ENCODE measurements at regions not wholly inside any gene's neighbourhood (a gene's known extent, or its start where the extent isn't known, plus 50 kb on each side); places are given as distances from the start of the nearest gene placed in this dataset.

- no peak for TF ChIP-seq POLR2A (IDR thresholded peaks at IDR 0.05)
- Histone ChIP-seq H3K27me3 (no peaks in the 10 kb centered on the region), H3K9me3 (no peaks in the 10 kb centered on the region), H3K27ac (no peak overlapping the region), H3K36me3 (no peaks in the 10 kb centered on the region), H3K4me3 (no peak overlapping the region), H3K4me1 (no peaks in the 10 kb centered on the region)
- intact Hi-C loops (cut with DNase I) = no loop called here
- no peak for DNase-seq
- WGBS, 2 donors = 19 to 45% methylated on average over 3 of the region's 3 CpGs
These were observed 455.6 kb downstream of the HS3ST3B1 start for GRCh38 chr17:14756479-14756878.

GRCh38 chr17:14755002-14755401 is 454.1 kb downstream of the HS3ST3B1 start:
- no peak for DNase-seq
- no peak overlapping the region for H3K4me3 ChIP-seq
- no peaks in the 10 kb centered on the region for H3K27me3 ChIP-seq
- no peaks in the 10 kb centered on the region for H3K4me1 ChIP-seq
- no peaks in the 10 kb centered on the region for H3K36me3 ChIP-seq
- intact Hi-C loops (cut with DNase I) = no loop called here
- WGBS, 2 donors = 8 to 11% methylated on average over 1 of the region's 1 CpG
- TF ChIP-seq CTCF (IDR thresholded peaks at IDR 0.05) = no peak
- TF ChIP-seq POLR2A (IDR thresholded peaks at IDR 0.05) = no peak
- H3K9me3 ChIP-seq = no peaks in the 10 kb centered on the region
- no peak overlapping the region for H3K27ac ChIP-seq

- intact Hi-C loops (cut with DNase I) = no loop called here
- Histone ChIP-seq H3K9me3 (no peaks in the 10 kb centered on the region), H3K27me3 (no peaks in the 10 kb centered on the region), H3K4me1 (no peaks in the 10 kb centered on the region), H3K4me3 (no peak overlapping the region), H3K36me3 (no peaks in the 10 kb centered on the region), H3K27ac (no peak overlapping the region)
- TF ChIP-seq CTCF (IDR thresholded peaks at IDR 0.05) = no peak
- no peak for TF ChIP-seq POLR2A (IDR thresholded peaks at IDR 0.05)
- WGBS, 2 donors = 94 to 97% methylated on average over 6 of the region's 6 CpGs
- DNase-seq = no peak
These were observed 452.5 kb downstream of the HS3ST3B1 start for GRCh38 chr17:14753383-14753782.

- Histone ChIP-seq H3K36me3 (no peaks in the 10 kb centered on the region), H3K27ac (no peak overlapping the region), H3K9me3 (no peaks in the 10 kb centered on the region), H3K4me3 (no peak overlapping the region), H3K4me1 (no peaks in the 10 kb centered on the region), H3K27me3 (no peaks in the 10 kb centered on the region)
- intact Hi-C loops (cut with DNase I) = no loop called here
- WGBS, 2 donors = 61% methylated on average over 2 of the region's 2 CpGs
- TF ChIP-seq CTCF (IDR thresholded peaks at IDR 0.05) (no peak), POLR2A (IDR thresholded peaks at IDR 0.05) (no peak)
- no peak for DNase-seq
These were observed 451.1 kb downstream of the HS3ST3B1 start for GRCh38 chr17:14752011-14752410.

GRCh38 chr17:14750866-14751265 is 450.0 kb downstream of the HS3ST3B1 start:
- intact Hi-C loops (cut with DNase I) = no loop called here
- Histone ChIP-seq H3K4me3 (no peak overlapping the region), H3K36me3 (no peaks in the 10 kb centered on the region), H3K27me3 (no peaks in the 10 kb centered on the region), H3K4me1 (no peaks in the 10 kb centered on the region), H3K9me3 (no peaks in the 10 kb centered on the region), H3K27ac (no peak overlapping the region)
- DNase-seq = no peak
- WGBS, 2 donors = 100% methylated on average over 2 of the region's 5 CpGs; no CpG with 5 or more reads in 1 of the 2 donors
- TF ChIP-seq CTCF (IDR thresholded peaks at IDR 0.05) (no peak), POLR2A (IDR thresholded peaks at IDR 0.05) (no peak)

- Histone ChIP-seq H3K4me3 (no peak overlapping the region), H3K4me1 (no peaks in the 10 kb centered on the region), H3K27me3 (no peaks in the 10 kb centered on the region), H3K9me3 (no peaks in the 10 kb centered on the region), H3K36me3 (no peaks in the 10 kb centered on the region), H3K27ac (no peak overlapping the region)
- DNase-seq = no peak
- WGBS, 2 donors = 69 to 86% methylated on average over 4 of the region's 4 CpGs
- intact Hi-C loops (cut with DNase I) = no loop called here
- TF ChIP-seq CTCF (IDR thresholded peaks at IDR 0.05) (no peak), POLR2A (IDR thresholded peaks at IDR 0.05) (no peak)
These were observed 448.4 kb downstream of the HS3ST3B1 start for GRCh38 chr17:14749269-14749668.
